SIG-M5 (cell line): ENCODE measurements at regions not wholly inside any gene's neighbourhood (a gene's known extent, or its start where the extent isn't known, plus 50 kb on each side); places are given as distances from the start of the nearest gene placed in this dataset.
"Not testable (repeated sequence)": the region's sequence is repeated elsewhere in the genome, so short reads cannot be mapped to it uniquely, and the experiment has no call there.

Source experiments
- DNase-seq: peaks from one replicate; lab custom pipeline; 2025; lab: John Stamatoyannopoulos, UW

DNA sequence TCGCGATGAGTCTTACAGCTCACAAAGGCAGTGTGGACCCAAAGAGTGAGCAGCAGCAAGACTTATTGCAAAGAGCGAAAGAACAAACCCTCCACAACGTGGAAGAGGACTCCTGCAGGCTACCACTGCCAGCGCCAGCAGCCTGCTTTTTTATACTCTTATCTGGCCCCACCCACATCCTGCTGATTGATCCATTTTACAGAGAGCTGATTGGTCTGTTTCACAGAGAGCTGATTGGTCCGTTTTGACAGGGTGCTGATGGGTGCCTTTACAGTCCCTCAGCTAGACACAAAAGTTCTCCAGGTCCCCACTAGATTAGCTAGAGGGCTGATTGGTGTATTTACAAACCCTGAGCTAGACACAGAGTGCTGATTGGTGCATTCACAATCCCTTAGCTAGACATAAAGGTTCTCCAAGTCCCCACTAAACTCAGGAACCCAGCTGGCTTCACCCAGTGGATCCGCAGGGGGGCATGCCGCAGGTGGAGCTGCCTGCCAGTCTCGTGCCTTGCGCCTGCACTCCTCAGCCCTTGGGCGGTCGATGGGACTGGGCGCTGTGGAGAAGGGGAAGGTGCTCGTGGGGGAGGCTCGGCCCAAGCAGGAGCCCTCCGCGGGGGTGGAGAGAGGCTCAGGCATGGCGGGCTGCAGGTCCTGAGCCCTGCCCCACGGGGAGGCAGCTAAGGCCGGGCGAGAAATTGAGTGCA is 75.7 kb downstream of the QDPR start:
- DNase-seq, result not testable (repeated sequence)

DNA sequence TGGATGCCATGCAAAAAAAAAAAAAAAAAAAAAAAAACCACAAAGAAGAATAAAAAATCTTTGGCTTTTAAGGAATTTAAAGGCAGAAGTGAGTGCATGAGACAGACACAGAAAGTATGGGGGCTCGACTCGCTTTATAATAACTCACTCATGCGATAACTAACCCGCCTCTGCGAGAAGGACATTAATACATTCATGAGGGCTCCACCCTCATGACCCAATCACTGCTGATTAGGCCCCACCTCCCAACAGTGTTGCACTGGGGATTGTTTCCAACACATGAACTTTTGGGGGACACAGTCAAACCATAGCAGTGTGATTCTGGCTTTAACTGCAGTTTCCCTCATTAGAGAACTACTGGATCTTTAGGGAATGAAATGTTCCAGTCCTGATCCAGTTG is 78.1 kb downstream of the QDPR start:
- DNase-seq, result no peak

DNA sequence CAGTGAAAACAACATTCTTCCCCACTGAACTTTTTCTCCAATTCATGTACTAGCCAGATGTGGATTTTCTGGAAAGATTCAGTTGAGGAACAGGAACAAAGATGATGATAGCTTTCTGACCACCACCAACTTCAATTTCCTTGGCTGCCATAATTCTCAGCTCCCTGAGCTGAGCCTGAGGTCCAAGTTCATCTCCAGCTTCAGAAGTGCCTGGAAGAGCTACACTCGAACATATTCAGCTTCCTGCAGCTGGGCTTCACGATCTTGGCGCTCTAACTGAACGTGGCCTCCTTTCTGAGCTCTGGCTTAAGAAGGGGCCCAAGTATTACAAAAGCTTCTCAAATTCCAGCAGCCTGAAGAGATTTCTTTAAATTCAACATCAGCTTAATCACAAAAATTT is 83.9 kb downstream of the QDPR start:
- DNase-seq, result no peak

DNA sequence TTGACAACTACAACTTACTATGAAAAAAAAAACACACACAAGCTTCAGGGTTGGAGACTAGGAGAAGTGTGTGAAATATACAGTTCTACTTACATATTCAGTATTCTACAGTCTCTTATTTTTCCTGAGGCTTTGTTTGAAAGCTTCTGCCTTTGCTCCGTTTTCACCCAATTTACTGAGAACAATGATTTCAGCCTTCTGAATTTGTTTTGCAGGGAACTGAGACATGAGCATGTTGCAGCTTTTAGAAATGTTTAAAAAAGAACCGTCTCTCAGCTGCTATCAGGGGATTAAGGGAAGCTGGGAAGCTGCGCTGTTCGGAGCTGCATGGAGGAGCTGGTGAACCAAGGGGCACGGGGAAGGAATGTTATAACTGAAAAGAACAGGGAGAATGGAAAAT is 85.7 kb downstream of the QDPR start:
- DNase-seq, result no peak

DNA sequence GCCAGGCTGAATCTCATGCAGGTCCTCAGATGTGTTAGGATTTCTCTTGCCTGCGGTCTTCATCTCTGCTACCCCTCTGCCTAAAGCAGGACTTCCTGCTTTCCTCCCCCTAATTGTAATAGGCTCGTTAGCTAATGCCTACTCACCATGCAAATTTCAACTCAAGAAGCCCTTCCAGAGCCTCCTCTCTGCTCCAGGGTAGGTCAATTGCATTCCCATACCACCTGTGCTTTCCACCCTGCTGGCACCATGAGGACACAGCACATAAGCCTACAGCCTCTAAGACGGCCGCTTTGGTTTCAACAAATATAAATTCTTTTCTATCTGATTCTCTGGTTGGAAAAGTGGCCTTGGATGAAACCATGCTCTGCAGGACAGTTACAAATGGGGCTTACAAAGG is 93.9 kb downstream of the QDPR start:
- DNase-seq, result no peak

DNA sequence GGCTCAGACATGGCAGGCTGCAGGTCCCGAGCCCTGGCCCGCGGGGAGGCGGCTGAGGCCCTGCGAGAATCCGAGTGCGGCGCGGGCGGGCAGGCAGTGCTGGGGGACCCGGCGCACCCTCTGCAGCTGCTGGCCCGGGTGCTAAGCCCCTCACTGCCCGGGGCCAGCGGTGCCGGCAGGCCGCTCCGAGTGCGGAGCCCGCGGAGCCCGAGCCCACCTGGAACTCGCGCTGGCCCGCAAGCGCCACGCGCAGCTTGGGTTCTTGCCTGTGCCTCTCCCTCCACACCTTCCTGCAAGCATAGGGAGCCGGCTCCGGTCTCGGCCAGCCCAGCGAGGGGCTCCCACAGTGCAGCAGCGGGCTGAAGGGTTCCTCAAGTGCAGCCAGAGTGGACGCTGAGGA is 97.5 kb downstream of the QDPR start:
- DNase-seq, result no peak

DNA sequence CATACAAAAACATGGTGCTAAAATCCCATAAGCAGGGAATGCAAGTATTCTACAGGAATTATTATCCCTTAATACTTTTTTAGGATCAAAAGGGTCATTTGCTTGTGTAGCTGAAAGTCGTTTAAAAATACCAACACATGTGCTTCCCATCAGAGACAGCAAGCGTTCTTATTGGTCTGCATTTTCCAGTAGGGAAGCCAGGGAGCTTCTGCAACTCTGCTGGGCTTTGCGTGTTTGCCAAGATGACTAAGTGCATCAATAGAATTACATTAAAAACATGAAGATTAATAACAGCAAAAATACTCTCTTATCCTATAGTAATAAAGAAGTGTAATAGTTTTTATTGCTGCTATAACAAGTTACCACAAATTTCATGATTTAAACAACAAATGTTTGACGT is 111.2 kb downstream of the QDPR start:
- no peak for DNase-seq

DNA sequence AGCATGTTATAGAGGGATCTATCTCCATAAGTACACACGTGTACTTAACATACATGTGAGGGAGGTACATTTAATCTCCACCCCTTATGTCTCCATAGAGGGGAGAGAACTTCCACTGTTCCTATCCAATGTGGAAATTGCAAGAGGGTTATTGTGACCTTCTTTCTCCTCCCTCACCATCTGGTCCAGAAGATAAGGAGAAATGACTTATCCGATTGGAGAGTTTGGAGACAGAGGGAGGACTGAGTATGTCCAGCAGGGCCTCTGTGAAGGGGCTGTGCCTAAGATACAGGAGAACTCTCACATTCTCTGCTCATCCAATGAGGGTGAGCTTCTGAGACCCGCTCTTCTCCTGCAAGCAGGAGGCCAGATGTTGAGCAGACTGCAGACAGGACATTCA is 113.1 kb downstream of the QDPR start:
- no peak for DNase-seq

DNA sequence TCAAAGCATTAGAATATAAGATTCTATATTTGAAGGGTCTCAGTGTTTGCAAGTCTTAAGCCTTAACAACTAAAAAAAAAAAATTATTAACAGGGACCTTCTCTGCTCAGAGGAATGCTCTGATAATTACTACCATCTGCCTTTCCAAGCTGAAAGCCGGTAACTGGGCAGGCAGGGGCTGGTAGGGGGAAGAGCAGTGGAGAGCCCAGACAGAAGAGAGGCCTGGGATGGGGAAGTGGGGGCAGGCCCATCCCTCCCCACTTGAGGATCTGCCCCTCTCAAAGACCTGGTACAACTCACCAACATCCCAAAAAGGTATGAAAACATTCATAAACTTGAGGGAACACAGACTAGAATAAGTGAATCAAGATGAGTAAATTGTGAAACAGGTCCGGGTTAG is 113.9 kb downstream of the QDPR start:
- no peak for DNase-seq

DNA sequence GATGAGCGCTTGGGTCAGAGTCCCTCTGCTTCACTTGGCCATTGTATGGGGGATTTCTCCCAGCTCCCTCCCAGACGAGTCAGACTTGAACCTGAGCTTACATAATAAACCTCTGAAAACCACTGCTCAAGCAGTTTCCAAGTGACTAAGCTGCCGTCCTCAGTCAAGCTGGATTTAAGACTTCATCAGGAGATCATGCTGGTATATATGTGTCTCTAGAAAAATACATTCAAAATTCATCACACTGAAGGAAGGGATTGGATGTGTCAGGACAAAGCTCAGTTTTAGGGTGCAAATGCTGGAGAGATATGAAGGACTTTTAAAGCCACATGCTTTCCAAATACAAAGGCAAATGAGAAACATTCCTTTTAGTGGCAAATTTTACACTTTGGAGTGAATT is 114.3 kb downstream of the QDPR start:
- no peak for DNase-seq

DNA sequence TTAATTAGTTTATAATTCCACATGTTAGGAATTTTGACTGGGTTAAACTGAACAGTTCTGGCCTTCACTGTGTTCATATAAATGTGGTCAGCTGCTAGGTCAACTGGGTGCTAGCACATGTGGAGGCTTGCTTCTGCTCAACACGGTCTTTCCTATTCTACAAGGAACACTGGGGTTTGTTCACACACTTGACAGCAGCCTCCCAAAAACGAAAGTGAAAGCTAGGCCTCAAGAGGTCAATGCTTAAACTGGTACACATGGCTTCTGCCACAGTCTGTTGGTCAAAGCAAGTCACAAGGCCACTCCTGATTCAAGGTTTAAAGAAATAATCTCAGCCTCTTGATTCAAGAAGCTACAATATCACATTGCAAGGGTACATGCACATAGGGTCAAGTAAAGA is 126.5 kb downstream of the QDPR start:
- no peak for DNase-seq

DNA sequence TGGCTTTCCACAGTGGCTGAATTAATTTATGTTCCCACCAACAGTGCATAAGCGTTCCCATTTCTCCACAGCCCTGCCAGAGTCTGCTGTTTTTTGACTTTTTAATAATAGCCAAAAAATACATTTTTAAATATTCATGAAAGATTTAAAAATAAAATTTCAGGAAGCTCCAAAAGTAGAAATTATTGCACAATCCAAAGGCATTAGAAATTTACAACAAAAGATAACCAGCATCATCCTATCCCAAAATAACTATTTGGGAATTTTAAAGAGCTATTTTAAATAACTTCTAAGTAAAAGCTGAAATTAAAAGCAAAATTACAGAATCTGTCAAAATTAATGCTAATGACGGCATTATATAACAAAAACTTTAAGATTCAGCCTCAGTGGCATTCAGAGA is 131.5 kb downstream of the QDPR start:
- no peak for DNase-seq

DNA sequence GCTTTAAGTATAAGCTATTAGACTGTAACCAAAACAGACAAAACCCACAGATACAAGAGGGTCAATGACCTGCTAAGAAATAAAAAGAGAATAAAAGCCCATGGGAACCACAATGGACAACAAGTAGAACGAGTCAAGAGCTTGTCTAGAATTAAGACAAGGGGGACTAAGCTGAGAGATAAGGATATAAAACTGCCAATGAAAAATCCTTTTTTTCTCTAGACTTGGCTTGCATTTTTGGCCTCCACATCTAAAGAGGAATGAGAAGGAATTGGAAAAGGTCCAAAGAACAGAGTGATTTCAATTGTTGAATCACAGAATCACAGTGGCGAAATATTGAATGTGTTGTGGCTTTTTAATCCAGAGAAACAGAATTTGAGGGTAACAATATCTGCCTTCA is 135.7 kb downstream of the QDPR start:
- DNase-seq, result no peak

DNA sequence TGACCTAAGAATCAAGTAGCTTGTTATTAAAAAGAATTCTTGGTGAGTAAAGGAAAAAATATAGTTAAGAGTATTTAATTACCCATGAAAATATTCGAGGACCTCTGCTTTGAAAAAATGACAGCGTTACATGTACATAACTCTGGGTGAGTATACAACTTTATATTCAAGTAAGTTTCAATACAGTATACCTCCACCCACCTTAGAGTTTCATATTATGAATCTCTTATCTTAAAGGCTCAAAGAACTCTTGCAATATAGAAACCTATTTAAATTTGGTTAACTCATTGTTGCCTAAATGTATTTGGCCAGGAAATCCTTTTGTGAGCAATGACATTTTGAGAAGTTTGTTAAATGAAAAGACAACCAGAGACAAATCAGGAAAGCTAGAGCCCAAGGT is 138.2 kb downstream of the QDPR start:
- no peak for DNase-seq

DNA sequence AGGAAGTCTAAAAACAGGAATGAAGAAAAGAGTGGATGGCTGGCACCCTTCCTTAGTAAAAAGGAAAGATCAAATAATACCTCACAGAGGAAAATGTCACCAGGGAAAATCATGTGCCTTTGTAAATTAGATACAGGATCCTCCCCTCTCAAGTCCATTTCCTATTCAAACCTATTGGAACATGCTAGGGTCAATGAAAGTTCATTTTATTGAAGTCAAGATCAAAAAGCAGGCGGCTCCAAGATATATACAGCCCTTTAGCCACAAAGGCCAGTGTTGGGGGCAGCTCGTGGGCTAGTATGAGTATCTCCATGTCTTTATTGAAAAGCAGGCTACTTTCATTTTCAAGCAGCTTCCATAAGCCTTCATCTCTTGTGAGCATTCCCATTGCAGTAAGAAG is 141.1 kb downstream of the QDPR start:
- no peak for DNase-seq

DNA sequence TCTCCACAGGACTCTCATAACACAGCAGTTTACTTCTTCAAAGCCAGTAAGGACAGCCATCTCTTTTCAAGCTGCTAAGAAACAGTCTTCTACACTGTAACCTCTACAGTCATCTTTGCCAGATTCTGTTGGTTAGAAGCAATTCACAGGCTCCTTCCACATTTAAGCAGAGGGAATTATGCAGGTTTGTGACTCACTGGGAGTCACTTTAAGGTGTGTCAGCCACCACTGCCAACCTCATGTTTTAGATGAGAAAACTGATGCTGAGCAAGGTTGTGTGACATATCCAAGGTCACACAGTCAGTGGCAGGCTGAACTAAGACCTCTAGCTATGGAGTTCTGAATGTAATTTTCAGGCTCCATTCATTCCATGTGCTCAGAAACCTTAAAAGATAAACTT is 143.5 kb downstream of the QDPR start:
- DNase-seq, result no peak

DNA sequence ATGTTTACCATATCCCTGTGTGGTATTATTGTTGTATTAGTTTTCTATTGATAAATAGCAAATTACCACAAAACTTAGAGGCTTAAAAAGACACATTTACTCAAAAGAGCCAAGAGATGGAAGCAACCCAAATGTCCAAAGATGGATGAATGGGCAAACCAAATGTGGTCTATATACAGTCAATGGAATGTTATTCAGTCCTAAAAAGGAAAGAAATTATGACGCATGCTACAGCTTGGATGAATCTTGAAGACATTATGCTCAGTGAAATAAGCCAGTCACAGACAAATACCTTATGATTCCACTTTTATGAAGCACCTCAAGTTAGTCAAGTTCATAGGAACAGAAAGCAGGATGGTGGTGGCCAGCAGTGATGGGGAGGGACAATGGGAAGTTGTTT is 144.7 kb downstream of the QDPR start:
- DNase-seq, result no peak

DNA sequence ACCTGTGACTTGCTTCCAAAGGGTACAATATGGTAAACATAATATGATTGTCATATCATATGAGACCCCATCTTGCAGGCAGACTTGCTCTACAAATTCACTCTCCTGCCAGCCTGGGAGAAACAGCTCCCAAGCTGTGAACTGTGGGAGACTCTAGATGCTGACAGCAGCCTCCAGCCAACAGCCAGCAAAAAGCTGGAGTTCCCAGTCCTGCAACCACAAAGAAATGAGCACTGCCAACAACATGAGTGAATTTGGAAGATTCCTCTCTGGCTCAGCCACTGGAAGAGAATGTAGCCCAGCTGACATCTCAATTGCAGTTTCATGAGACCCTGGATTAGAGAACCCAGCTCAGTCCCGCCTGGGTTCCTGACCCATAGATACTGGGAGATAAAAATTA is 145.4 kb downstream of the QDPR start:
- no peak for DNase-seq

DNA sequence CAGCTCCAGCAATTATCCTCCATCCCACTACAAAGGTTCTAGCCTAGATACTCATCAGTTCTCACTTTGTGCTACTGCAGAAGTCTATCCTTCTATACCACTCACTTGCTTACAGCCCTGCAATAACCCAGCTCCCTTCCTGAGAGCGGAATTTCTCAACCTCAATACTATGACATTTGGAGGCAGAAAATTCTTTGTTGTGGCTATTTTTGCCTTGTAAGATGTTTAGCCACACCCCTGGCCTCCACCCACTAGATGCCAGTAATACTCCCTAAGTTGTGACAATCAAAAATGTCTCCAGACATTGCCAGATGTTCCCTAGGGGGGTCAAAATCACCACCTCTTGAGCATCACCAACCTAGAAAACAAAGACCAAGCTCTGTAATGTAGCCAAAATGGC is 149.5 kb downstream of the QDPR start:
- DNase-seq, result no peak

DNA sequence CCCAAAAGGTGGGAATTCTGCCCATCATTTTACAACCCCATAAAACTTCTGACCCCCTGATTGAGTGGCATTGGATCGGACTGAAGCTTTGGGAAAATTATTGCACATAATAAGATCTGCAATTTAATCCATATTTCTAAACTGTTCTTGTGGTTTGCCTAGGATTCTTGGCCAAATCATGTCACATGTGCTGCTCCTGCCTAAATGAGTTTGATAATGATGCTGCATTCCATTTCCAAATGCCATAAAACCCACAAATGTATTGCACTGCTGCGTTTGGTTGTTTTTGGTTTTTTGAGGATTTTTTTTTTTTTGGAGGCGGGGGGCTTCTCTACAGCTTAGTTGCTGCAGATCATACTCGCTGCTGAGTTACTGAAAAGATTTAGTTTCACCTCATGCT is 153.6 kb downstream of the QDPR start:
- no peak for DNase-seq

DNA sequence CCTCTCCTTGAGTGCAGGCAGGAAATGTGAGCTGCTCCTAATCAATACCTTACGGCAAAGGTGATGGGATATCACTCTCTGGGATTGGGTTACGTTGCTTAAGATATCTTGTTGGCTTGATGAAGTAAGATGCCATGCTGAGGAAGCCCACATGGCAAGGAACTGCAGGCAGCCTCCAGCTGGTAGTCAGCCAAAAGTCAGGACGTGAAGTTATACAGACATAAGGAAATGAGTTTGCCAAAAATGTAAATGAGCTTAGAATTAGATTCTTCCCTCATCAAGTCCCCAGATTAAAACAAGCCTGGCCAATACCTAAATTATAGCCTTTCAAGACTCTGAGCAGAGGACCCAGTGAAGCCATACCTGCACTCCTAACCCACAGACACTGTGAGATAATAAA is 155.0 kb downstream of the QDPR start:
- DNase-seq, result no peak

DNA sequence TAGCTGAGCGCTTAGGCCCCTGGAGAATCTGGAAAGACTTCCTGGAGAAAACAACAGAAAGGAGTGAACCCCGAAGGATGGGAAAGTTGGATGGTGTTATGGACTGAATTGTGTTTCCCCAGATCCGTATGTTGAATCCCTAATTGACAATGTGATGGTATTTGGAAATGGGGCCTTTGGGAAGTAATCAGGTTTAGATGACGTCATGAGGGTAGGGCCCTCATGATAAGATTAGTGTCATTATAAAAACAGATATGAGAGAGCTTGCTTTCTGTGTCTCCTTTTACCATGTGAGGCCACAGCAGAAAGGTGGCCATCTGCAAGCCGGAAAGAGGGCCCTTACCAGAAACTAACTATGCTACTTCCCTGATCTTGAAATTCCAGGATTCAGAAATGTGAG is 159.5 kb downstream of the QDPR start:
- no peak for DNase-seq

DNA sequence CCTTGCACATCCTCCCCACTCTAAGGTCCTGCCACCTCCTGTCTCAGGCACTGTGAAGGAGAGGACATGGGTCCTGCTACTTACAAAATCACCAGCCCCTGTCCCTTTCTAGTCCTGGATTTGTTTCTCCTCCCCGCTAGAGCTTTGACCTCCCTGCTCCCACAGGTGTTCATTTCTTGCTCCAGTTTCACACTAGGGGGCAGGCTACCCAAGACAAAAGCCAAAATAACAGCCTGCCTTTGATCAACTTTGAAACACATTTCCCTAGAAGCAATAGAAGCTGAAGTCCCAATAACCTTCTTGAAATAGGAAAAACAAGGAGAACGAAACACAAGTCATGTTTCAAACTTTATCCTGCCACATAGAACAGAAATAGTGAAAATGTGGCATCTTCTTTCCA is 164.4 kb downstream of the QDPR start:
- DNase-seq, result no peak

DNA sequence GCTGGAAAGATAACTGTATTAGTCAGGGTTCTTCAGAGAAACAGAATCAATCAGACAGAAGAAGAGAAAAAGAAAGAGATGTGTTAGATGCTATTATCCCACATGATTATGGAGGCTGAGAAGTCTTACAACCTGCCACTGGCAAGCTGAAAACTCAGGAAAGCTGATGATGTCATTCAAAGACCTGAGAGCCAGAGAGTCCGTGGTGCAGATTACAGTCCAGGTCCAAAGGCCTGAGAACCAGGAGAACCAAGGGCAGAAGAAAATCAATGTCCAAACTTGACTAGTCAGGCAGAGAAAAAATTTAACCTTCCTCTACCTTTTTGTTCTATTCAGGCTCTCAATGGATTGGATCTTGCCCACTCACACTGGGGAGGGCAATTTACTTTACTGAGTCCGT is 172.5 kb downstream of the QDPR start:
- no peak for DNase-seq

DNA sequence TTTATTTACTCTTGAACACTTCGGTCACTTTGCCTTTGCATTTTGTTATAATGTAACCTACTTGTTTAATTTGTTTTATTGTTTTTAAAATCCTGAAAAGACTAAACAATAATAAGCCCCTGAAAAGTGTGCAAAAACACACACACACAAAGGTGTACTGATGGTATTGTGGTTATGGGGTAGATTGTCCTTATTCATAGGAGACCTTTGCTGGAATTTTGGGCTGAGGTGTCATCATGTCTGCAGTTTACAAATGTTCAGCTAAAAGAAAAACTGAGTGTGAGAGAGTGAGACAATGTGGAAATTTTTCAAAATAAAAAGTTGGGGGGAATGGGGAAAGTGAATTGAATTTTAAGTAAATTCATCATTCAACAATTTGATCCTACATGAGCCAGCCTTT is 174.9 kb downstream of the QDPR start:
- no peak for DNase-seq
